Fibroblast of lung (primary cell): ENCODE measurements at regions not wholly inside any gene's neighbourhood (a gene's known extent, or its start where the extent isn't known, plus 50 kb on each side); places are given as distances from the start of the nearest gene placed in this dataset.

Experiments used
- CTCF ChIP-seq, 2 donors: IDR thresholded peaks in 1 of 2; conservative IDR thresholded peaks in 1 of 2; 1 replicate in 1 of 2; 2 replicates in 1 of 2; pipeline ENCODE4 v1.5.1; 2011 to 2012; ENCODE audit warnings: low read length in 2 of 2, control low read depth in 1 of 2, inconsistent platforms in 1 of 2, low read depth in 1 of 2, mild to moderate bottlenecking in 1 of 2
- EZH2 ChIP-seq: IDR thresholded peaks from 2 replicates; pipeline ENCODE4 v1.5.1; 2012; ENCODE audit warnings: low read length, control low read depth, mild to moderate bottlenecking; ENCODE audit errors: missing control alignments

- no peak for TF ChIP-seq CTCF (conservative IDR thresholded peaks at IDR 0.05 in 1 of 2, IDR thresholded peaks at IDR 0.05 in 1 of 2; ENCODE audit: low read depth in 1 of 2, low read length in 2 of 2)
- TF ChIP-seq EZH2, result no peak
These were observed 161.2 kb upstream of the XIRP2 start for GRCh38 chr2:166727095-166727494.
